ENCODE measurements at regions not wholly inside any gene's neighbourhood (a gene's known extent, or its start where the extent isn't known, plus 50 kb on each side); places are given as distances from the start of the nearest gene placed in this dataset.

- Histone ChIP-seq H3K9me3 (no peaks in the 10 kb centered on the region), H3K36me3 (replicated peaks in 1 of 2; ENCODE audit: insufficient read depth in 1 of 2, low read depth in 2 of 2) (no peaks in the 10 kb centered on the region), H3K27me3 (no peaks in the 10 kb centered on the region), H3K27ac (no peak overlapping the region), H3K4me1 (no peaks in the 10 kb centered on the region), H3K4me3 (no peak overlapping the region)
- ATAC-seq (no peak), DNase-seq (no peak)
- intact Hi-C loops (cut with DNase I) = no loop called here
- 48 to 55% methylated on average over 2 of the region's 2 CpGs for WGBS, 2 donors
- TF ChIP-seq CTCF (IDR thresholded peaks at IDR 0.05) (no peak), POLR2A (IDR thresholded peaks at IDR 0.05) (no peak)
These were observed 551.4 kb downstream of the BUD13 start for GRCh38 chr11:116221351-116221750.

- H3K27me3 ChIP-seq = no peaks in the 10 kb centered on the region
- peak in 2 of 4 donors; percentile 34 to 37 for DNase-seq
- no peaks in the 10 kb centered on the region for H3K4me1 ChIP-seq
- no peaks in the 10 kb centered on the region for H3K36me3 ChIP-seq (replicated peaks in 1 of 2; ENCODE audit: insufficient read depth in 1 of 2, low read depth in 2 of 2)
- H3K27ac ChIP-seq = no peak overlapping the region
- TF ChIP-seq POLR2A (IDR thresholded peaks at IDR 0.05) (no peak), CTCF (IDR thresholded peaks at IDR 0.05) (no peak)
- no peak overlapping the region for H3K4me3 ChIP-seq
- WGBS, 2 donors = 34 to 44% methylated on average over 5 of the region's 5 CpGs
- ATAC-seq = no peak
- intact Hi-C loops (cut with DNase I) = no loop called here
- H3K9me3 ChIP-seq = no peaks in the 10 kb centered on the region
These were observed 553.6 kb downstream of the BUD13 start for GRCh38 chr11:116219171-116219635.

GRCh38 chr11:116217441-116217840 lies 555.3 kb downstream of the BUD13 start:
- TF ChIP-seq POLR2A (IDR thresholded peaks at IDR 0.05) (no peak), CTCF (IDR thresholded peaks at IDR 0.05) (no peak)
- Histone ChIP-seq H3K4me3 (no peak overlapping the region), H3K27me3 (no peaks in the 10 kb centered on the region), H3K27ac (no peak overlapping the region), H3K36me3 (replicated peaks in 1 of 2; ENCODE audit: insufficient read depth in 1 of 2, low read depth in 2 of 2) (no peaks in the 10 kb centered on the region), H3K9me3 (no peaks in the 10 kb centered on the region), H3K4me1 (no peaks in the 10 kb centered on the region)
- ATAC-seq (no peak), DNase-seq (no peak)
- intact Hi-C loops (cut with DNase I) = no loop called here
- WGBS, 2 donors = 80 to 89% methylated on average over 1 of the region's 1 CpG

- intact Hi-C loops (cut with DNase I) = no loop called here
- no peaks in the 10 kb centered on the region for H3K4me1 ChIP-seq
- H3K27me3 ChIP-seq = no peaks in the 10 kb centered on the region
- ATAC-seq (no peak), DNase-seq (peak in 3 of 4 donors; percentile 22 to 64 (median 48))
- no peaks in the 10 kb centered on the region for H3K9me3 ChIP-seq
- TF ChIP-seq POLR2A (IDR thresholded peaks at IDR 0.05) (no peak), CTCF (IDR thresholded peaks at IDR 0.05) (peak; percentile 21 to 59 (median 42))
- no peak overlapping the region for H3K27ac ChIP-seq
- H3K36me3 ChIP-seq (replicated peaks in 1 of 2; ENCODE audit: insufficient read depth in 1 of 2, low read depth in 2 of 2) = no peaks in the 10 kb centered on the region
- H3K4me3 ChIP-seq = no peak overlapping the region
- 5 to 27% methylated on average over 6 of the region's 6 CpGs for WGBS, 2 donors
These were observed 555.8 kb downstream of the BUD13 start for GRCh38 chr11:116217006-116217405.

DNA sequence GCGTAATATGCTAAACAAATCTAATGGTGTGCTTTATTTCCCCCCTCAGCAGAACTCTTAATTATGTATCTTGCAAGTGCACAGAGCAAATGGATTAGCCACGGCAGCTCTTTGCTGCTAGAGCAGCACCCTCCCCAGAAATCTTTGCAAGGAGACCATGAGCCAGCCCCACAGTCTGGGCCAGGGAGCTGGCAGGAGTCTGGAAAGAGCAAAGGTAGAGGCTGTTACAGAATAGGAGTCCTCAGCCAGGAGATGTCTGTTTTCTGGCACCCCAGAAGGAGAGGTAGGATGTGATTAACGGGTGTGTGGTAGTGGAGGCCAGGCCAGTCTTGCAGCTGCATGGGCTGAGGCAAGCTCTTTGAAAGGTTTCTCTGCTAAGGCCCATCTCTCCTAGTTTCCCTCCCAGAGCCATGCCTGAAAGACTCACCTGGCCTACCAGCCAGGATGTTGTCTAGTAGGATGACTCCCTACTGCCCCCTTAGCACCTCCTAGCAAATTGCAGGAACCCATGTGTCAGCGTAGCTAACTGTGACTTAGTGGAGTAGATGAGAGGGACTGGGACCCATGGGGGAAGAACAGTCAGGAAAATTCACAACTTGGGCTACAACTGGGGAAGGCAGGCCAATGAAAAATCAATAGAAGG lies 557.2 kb downstream of the BUD13 start:
- Histone ChIP-seq H3K27me3 (no peaks in the 10 kb centered on the region), H3K4me3 (no peak overlapping the region), H3K36me3 (replicated peaks in 1 of 2; ENCODE audit: insufficient read depth in 1 of 2, low read depth in 2 of 2) (no peaks in the 10 kb centered on the region), H3K27ac (no peak overlapping the region), H3K9me3 (no peaks in the 10 kb centered on the region), H3K4me1 (no peaks in the 10 kb centered on the region)
- no peak for TF ChIP-seq POLR2A (IDR thresholded peaks at IDR 0.05)
- TF ChIP-seq CTCF (IDR thresholded peaks at IDR 0.05) = peak in 1 of 7 experiments; percentile 7
- 71 to 79% methylated on average over 4 of the region's 4 CpGs for whole genome bisulfite sequencing, 2 donors
- no peak for DNase-seq
- ATAC-seq = no peak
- intact Hi-C loops (cut with DNase I) = no loop called here
